H54 (cell line): ENCODE measurements at regions not wholly inside any gene's neighbourhood (a gene's known extent, or its start where the extent isn't known, plus 50 kb on each side); places are given as distances from the start of the nearest gene placed in this dataset.

Experiments used
- DNase-seq: peaks from one replicate; pipeline ENCODE4 v3.0.0; 2011; ENCODE audit warnings: low spot score, mixed read lengths; ENCODE audit not compliant: insufficient read length
- FAIRE-seq: peaks from 3 replicates; lab custom pipeline; 2011; peaks lifted over from hg19 to GRCh38; lab: Jason Lieb, UNC
- POLR2A ChIP-seq: IDR thresholded peaks from 2 replicates; pipeline ENCODE4 v1.6.1; 2011; ENCODE audit warnings: low read depth, mild to moderate bottlenecking, low read length

DNA sequence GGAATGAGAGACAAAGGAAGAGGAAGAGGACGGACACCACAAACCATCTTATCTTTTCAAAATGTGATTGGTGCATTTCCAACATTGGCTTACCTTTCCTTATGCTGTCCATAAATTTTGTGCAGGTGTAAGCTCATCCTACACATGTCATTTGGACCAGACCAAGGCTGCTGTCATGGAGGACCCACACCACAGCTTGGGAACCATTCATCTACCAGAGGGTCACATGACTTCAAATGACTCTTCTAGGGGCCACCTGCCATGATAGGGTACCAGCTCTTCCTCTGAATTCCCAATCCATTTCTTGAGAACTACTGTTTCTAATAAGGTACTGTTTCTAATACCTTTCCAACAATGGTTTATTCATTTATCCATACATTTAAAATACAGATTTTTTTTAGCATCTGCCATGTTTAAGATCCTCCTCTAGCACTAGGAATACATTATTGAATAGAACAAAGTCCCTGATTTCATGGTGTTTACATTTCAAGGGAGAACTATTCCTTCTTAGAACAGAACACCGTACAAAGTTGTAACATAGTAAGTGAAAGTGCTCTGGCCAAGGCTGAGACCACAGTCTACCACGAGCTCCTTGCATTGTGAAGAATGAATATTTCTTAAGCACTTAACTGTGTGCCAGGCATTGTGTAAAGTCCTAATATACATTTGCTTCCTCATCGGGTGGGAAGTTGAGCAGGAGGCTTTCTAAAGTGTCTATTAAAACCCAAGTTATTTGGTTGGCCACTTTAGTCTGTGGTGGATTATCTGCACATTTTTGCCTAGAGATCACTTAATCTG lies 246.1 kb upstream of the FN1 start:
- DNase-seq (no peak), FAIRE-seq (no peak)
- no peak for TF ChIP-seq POLR2A

DNA sequence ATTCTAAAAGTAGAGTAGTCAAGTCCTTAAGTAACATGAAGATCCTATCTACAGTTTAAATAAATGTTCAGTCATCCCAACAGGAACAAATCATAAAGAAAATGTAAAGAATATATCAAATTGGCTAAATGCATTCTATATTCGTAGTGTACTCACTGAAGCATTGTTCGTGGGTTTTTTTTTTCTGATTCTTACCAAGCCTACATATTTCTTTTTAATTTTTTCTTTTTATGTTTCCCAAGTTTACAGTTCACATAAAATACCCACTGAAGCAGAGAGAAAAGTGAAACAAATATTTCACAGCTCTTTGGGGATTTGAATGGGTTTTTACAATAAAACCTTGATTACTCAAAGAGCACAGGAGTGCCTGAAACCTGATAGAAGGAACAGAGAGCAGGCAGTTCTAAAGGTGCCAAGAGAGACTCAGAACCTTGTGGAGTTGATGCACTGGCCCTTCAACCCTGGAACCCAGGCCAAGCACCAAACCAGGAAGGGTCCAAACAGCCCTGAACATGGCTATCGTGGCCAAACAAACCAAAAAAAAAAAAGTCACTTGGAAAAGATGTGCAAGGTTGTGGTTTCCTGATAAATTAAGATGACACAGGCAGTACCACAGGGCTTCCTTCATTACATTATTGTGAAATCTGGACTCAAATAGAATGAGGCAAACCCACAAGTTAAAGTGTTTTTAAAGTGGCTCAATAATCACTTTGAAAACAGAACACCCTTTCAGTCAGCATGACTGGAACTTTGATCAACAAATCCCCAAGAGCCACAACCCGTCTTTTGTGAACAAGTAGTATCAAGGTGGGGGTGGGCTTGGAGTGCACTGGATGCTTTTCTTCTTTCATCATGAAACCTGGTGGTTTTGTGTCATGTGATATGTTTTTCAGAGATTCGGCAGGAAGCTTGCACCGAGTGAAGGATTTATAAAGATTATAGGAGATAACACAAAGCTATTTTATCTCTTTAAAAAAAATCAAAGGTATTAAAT lies 245.0 kb upstream of the FN1 start:
- FAIRE-seq (peak; percentile 92), DNase-seq (no peak)
- no peak for TF ChIP-seq POLR2A

DNA sequence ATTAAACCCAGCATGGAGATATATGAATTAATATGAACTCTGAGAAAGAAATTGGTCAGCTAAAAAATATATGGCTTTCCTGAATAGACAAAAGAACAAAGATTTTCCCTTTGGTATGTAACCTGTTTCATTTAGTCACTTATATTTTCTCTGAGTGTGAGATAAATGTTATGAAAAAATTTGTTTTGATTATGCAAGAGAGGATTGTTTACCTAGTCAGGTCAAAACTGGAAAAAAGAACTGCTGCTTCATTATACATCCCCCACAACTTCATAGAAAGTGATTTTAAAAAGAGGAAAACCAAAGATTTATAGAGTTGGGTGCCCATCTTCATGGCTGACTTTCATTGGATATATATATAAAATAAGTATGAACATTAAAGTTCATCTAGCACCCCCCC lies 242.2 kb upstream of the FN1 start:
- FAIRE-seq = no peak
- no peak for TF ChIP-seq POLR2A
- no peak for DNase-seq

DNA sequence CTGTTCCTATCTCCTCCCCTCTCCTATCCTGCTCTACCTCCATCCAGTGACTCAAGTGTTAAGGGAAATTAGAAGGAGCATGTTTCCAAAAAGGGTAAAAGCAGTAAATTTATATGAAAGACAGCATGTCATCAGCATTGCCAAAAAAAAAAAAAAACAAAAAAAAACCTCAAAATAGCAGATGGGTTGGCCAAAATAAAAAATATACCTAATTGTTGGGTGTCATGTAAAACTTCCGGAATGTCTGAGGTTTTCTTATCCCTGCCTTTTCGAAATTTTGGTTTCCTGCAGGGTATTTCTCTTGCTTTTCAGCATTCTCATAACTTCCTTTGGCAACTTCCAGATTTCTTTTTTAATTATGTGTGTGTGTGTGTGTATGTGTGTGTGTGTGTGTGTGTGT lies 241.6 kb upstream of the FN1 start:
- no peak for FAIRE-seq
- DNase-seq = no peak
- TF ChIP-seq POLR2A = no peak

DNA sequence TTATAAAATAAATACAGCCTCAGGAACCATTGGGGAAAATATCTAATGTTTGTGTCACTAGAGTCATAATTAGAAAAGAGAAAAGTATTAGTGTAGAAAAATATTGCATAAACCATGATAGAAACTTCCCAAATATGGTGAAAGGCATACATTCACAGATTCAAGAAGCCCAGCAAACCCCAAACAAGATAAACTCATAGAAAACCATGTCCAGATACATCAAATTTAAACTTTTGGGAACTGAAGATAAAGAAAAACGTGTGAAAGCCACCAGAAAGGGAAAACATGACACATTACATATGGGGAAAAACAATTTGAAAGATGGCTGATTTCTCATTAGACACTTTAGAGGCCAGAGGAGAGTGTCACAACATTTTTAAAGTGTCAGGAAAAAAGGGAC lies 236.5 kb upstream of the FN1 start:
- TF ChIP-seq POLR2A = no peak
- FAIRE-seq (no peak), DNase-seq (no peak)

DNA sequence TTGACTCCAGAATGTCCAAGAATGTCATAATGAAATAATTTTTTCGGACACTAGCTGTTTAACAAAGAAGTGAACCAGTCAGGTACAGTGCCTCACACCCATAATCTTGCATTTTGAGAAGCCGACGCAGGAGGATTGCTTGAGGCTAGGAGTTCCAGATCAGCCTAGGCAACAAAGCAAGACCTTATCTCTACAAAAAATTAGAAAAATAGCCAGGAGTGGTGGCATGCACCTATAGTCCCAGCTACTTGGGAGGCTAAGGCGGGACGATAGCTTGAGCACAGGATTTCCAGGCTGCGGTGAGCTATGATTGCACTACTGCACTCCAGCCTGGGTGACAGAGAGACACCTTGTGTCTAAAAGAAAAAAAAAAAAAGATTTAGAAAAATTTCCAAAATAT lies 235.8 kb upstream of the FN1 start:
- DNase-seq = no peak
- TF ChIP-seq POLR2A = no peak
- no peak for FAIRE-seq

DNA sequence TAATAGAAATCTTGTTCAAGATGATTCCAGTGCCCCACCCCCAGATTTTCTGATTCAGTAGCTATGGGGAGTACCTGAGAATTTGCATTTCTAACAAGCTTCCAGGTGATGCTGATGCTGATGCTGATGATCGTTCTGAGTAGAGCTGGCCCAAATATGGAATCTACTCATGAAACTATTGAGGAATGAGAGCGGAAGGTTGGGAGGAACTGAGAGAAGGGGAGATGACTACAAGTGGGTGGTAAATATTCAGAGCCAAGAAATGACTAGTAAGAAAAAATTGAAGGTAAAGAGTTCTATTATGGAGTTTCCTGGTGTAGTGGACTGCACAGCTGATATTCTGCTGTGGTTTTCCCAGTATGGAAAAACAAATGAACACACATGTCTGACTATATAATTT lies 235.4 kb upstream of the FN1 start:
- no peak for TF ChIP-seq POLR2A
- no peak for DNase-seq
- no peak for FAIRE-seq

DNA sequence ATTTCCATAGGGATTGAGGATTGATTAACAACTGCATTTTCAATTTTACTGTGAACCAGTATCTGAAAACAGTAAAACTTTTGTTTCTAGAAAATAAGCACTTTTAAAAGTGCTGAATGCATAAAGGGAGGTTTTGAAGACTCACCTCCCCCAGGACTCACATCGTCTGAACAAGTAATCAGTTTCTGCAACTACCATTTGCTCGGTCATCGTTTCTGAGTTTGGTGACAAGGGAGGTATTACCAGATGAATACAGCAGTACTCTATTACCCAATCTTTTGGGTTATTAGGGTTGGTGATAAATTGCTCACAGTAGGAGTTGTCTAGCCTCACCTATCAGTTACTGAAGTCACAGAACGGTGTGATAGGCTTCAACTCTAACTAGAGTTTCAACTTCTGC lies 234.5 kb upstream of the FN1 start:
- TF ChIP-seq POLR2A = no peak
- no peak for DNase-seq
- no peak for FAIRE-seq

DNA sequence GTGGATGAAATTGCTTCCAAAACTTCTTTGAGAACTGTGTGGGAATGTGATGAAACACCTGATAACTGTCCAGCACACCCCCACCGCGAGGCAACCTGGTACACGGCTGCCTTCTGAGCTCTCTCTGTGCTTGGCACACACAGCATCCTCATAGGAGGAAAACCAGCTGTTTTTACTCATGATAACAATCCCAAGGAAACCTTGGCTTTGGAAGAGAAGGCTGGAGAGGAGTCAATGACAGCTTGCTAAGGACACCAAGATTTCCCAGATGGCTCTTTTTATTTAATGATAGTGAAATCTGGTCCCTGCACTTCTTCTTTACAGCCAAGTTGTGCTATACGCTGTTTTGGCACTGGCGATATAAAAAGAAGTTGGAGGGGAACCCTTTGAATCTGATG lies 232.5 kb upstream of the FN1 start:
- DNase-seq = no peak
- no peak for FAIRE-seq
- no peak for TF ChIP-seq POLR2A

DNA sequence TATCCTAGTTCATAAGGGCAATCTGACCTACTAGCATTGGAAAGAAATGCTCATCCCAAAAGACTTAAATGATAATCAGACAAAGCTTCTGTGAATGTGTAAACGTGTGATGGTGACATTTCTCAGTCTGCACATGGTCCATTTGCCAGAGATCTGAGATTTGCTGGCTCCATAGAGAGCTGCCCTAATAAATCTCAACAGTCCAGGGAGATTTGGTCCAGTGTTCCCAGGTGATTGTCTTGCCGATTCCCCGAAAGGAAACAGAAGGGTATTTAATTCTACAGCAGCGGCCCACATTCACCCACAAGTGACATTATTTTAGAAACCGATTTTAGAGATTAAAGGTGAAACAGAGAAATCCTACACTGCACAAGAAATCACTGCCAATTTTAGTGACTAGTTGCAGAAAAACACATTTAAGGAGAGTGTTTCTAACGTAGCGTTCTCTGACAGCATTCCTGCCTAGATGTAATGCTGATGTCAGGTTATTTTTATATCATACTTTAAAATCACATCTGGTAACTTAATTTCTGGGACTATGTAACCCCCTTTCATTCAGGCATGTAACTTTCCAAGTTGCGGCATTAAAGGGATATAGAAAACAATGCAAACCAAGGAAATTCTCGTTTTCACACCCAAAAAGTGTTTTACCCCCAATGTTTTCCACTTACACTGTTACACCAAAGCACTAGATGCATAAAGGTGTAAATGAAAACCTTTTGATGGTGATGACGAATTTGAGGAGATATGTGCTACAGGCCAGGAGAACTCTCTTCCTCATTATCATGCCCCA lies 231.9 kb upstream of the FN1 start:
- no peak for FAIRE-seq
- TF ChIP-seq POLR2A = no peak
- DNase-seq = no peak

DNA sequence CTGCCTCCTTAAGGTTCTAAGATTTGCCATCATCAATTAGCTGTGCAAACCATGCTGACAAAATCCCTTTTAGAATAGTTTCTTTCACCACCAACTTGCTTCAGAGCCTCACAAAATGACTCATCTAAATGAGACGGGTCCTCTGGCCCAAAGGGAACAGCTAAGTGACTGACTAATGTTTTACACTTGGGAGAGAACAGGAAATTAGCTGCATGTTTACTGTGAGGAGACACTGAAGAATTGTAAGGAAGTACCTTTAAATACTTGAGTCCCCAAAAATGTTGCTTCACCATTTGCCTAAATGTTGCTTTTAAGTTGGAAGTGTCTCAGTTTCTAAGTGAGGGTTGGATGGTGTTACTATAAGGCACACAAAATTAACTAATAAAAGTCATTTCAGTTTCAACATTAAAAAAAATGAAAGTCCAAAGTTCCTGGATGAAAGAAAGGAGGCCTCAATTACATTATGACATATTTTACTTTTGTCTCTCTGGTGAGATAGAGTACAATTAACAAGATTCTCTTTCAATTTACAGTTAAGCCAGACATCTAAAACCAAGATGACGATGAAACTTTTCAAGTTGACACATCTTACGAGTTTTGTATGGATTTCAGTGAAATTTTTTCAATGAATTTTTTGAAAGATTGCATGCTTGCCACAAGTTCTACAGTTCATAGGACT lies 229.1 kb upstream of the FN1 start:
- FAIRE-seq (peak; percentile 96), DNase-seq (peak; percentile 49)
- no peak for TF ChIP-seq POLR2A

DNA sequence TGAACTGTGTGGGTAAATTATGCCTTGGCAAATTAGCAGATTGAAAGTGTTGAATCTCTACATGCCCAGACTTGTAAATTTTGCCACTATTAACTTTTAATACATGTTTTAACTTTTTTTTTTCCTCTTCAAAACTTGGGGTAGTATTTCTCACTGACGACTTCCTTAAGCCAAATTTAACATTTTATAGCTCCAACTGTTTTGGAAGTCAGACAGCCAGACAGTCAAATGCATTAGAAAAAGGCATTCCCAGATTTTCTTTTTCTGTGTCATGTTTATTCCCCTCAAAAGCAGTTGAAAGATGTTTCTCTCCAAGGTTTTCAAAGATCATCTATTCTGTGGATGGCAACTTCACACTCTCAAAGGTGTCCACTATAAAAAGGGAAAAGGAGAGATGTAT lies 226.8 kb upstream of the FN1 start:
- no peak for TF ChIP-seq POLR2A

DNA sequence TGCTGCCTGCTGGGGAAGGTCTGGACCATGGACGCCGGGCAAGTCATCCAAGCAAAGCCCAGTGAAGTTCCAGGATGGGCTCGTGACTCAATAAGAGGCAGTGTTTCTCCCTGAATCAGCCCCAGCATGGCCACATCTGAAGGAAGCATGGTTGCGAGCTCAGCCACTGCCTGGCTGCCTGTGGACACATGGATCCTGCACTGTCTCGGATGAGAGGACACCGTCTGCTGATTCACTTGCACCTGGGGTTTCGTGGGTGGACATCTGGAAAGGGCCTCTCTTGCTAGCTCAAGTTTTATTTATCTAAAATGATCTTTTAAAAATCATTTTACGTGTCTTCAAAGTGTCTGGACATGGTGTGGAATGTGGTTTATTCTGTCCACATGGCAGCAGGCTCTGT lies 224.8 kb upstream of the FN1 start:
- no peak for FAIRE-seq
- no peak for TF ChIP-seq POLR2A
- DNase-seq = no peak

More for the DNA sequence above, 226.8 kb upstream of the FN1 start:
- DNase-seq = no peak
- no peak for FAIRE-seq
